ENCODE measurements at regions not wholly inside any gene's neighbourhood (a gene's known extent, or its start where the extent isn't known, plus 50 kb on each side); places are given as distances from the start of the nearest gene placed in this dataset.

DNA sequence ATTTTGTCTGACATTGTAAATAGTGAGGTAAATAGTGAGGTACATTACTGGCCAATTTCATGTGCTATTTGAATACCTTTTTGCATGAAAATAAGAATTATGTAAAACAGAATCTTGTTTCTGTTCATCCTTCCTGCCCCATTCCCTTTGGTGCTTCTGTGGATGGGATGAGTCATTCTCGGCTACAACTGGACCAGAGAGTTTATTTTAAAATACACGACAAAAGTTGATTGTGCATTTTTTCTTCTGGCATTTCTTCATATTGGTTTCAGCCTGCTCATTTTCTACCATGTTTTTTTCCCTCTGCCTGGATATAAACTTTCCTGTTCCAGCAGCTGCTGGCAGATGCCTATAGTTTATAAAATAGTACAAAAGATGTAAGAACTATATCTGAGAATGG is 107.5 kb downstream of the CYSLTR2 start:
- no peak overlapping the region for H3K27ac ChIP-seq
- H3K4me3 ChIP-seq: no peak overlapping the region

DNA sequence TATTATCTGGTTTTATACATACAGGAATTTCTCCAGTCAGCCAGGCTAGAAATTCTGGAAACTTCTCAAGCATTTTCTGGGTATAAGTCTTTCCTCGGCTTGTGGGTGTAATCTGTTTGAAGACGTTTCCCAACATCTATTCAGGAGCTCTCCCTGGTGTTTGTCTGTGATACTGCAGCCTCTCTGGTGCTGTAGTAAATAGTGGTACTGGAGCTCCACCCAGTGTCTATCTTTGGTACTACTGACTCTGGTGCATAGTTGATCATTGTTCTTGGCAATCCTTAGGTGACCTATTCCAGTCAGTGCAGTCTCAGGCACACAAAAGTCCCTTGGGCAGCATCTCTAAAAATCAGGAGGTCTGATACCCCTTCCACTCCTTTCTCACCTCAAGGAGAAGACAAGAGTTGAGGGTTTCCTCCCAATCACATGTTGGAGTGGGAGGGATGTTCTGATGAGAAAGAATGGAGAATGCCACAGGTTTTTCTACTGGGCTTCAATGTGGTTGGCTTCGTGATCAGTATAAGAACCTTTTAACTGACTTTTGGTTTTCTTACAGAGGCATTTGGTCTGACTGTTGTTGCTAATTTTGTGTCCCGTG is 115.5 kb downstream of the CYSLTR2 start:
- H3K4me3 ChIP-seq: no peak overlapping the region
- H3K27ac ChIP-seq: no peak overlapping the region

DNA sequence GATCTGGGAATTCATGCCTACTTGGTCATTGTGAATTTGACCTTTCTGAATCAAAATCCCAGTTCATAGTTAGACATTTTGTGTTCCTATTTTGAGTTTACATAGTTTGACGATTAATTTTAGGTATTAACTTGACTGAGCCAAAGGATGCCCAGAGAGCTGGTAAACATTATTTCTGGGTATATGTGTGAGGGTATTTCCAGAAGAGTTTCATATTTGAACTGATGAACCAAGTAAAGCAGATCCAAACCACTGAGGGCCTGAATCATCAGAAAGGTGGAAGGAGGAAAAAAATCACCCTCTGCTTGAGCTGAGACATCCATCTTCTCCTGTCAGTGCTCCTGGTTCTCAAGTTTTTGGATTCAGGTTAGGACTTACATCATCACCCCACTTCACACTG is 116.6 kb downstream of the CYSLTR2 start:
- H3K4me3 ChIP-seq: no peak overlapping the region

DNA sequence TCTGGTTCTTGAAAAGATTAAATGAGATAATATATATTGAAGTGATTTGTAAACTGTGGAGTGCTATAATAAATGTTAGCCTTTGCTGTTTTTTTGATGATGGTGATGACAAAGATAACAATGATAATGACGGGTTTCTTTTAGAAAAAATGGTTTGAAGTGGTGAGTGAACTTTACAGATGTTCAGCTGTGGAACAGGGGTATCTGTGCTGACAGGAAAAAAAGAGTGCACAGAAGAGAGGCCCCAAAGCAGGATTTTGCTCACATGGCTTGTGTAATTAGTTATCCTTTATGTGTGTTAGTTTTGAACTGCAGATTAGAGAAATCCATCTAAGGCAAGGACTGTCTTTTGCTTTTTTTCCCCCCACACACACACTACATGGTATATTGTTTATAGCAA is 119.2 kb downstream of the CYSLTR2 start:
- Histone ChIP-seq H3K4me3 (no peak overlapping the region), H3K27ac (no peak overlapping the region)

More for the DNA sequence above, 116.6 kb downstream of the CYSLTR2 start:
- no peak overlapping the region for H3K27ac ChIP-seq

DNA sequence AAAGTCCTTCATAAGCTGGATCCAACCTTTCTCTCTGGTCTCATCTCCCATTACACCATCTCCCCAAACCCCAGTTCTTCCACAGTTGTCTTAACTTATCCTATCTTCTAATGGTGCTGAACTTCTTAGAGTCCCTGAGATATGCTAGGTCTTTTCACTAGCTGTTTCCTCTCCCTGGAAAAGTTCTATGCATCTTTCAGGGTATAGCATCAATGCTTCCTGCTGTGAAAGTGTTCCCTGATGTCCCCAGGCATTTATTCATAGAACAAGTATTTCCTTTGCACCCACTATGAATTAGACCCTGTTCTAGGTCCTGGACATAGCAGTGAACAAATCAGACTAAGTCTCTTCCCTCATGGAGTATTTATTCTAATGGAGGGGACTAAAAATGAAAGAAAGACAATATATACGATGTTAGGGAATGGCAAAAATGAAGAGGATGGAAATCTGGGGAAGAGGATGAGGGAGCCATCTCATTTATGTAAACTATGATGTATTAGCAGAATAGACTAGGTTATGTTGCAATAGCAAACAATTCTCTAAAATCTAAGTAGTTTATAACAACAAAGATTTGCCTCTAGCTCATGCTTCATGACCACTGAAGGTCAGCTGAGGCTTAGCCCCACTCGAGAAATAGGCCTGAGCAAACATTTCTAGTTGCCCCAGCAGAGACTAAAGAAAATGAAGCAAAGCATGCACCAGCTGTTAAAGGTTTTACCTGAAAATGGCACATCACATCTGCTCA is 120.0 kb downstream of the CYSLTR2 start:
- Histone ChIP-seq H3K27ac (no peak overlapping the region), H3K4me3 (no peak overlapping the region)

DNA sequence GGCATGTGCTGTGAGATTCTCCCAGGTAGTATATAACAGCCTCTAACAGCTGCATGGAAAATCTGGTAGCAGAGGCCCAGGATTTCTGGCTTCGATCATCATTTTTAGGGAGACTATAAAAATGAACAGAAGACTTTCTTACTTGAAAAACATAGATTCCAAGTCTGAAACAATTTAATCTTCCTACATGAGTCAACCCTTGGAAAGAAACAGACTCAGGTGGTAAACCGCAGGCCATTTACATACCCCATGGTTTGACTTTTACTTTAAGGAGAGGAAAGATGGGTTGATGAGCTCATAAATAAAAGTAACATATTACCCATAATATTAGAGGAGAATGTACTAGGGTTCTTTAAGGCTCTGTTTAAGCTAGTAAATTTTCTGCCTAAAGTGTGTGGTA is 121.6 kb downstream of the CYSLTR2 start:
- Histone ChIP-seq H3K27ac (peak overlapping the region in 2 of 21 experiments; percentile 24 to 28), H3K4me3 (no peak overlapping the region)

DNA sequence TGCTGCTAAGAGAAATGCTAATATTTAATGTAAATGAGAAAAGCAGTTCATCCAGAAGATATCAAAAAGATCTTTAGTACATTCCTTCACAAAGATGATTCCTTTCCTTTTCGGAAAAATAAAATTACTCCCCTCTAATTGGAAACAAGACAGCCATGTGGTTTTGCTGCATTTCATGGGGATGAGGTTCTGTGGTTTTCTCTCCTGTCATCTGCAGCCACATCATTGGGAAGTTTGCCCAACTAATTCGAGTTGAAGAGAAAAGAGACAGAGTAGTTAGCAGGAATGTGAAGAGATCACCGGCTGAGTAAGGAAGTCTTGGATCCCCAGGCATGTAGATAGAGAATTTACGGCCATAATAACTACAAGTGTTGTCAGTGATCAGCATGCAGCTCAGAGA is 122.1 kb downstream of the CYSLTR2 start:
- Histone ChIP-seq H3K27ac (peak overlapping the region in 2 of 21 experiments; percentile 24 to 28), H3K4me3 (no peak overlapping the region)

DNA sequence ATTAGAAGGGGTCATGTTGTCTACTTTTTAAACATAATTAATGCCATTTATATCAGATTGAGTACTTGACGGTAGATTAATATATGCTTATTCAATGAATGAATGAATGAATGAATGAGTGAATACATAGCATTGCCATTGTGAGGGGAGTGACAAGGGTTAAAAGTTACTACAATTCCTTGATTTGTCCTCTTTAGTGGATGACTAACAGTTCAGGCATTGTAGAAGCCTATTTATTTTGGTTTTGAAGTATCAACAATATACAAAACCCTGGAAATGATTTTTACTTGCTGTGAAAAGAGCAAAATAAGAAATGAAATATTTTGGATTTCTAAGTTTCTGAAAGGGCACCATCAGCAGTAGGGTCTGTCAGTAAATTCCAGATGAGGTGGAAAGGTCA is 122.7 kb downstream of the CYSLTR2 start:
- Histone ChIP-seq H3K4me3 (no peak overlapping the region), H3K27ac (no peak overlapping the region)

DNA sequence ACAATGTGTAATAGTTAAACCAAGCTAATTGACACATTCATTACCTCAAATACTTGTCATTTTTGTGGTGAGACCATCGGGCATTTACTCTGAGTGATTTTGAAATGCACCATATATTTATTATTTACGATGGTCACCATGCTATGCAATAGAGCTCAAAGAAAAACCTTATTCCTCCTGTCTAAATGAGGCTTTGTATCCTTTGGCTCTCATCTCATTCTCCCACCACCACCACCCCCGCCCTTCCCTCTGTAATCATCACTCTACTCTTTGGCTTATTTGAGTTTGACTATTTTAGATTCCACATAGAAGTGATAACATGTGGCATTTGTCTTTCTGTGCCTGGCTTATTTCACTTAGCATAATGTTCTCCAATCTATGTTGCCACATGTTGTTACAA is 124.9 kb downstream of the CYSLTR2 start:
- H3K4me3 ChIP-seq: no peak overlapping the region
- no peak overlapping the region for H3K27ac ChIP-seq

DNA sequence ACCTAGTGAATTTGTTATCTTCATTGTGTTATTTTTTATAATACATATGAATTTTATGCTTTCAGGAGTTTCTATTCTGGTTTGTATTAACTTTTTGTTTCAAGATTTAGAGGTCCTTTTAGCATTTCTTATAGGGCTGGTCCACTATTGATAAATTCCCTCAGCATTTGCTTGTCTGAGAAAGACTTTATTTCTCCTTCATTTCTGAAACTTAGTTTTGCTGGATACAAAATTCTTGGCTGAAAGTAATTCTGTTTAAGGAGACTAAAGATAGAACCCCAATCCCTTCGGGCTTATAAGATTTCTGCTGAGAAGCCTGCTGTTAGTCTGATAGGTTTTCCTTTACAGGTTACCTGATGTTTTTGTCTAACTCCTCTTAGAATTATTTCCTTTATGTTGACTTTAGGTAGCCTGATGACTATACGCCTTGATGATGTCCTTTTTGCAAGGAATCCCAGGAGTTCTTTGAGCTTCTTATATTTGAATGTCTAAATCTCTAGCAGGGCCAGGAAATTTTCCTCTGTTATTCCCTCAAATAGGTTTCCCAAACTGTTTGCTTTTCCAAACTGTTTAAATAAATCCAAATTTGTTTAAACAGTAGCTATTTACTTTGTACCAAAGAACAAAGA is 127.1 kb downstream of the CYSLTR2 start:
- no peak overlapping the region for H3K27ac ChIP-seq
- H3K4me3 ChIP-seq: no peak overlapping the region

DNA sequence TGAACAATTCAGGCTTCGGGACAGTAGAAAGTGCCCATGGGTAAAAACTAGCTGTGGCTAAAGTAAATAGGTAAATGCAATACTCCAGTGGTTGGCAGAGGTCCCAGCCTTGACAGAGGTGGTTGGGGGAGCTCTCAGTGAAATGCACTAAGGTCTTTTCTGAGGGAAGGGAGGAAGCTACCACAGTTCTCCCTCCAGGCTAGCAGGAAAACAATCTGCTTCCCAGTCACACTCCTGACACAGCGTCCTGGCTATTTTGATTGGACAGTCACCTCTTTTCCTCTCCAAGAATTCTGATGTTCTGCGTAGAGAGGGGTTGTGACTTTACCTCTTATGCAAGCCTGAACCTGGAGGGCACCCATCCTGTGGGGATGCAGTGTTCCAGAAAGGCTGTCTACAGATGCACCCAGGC is 128.7 kb downstream of the CYSLTR2 start:
- H3K27ac ChIP-seq: no peak overlapping the region

DNA sequence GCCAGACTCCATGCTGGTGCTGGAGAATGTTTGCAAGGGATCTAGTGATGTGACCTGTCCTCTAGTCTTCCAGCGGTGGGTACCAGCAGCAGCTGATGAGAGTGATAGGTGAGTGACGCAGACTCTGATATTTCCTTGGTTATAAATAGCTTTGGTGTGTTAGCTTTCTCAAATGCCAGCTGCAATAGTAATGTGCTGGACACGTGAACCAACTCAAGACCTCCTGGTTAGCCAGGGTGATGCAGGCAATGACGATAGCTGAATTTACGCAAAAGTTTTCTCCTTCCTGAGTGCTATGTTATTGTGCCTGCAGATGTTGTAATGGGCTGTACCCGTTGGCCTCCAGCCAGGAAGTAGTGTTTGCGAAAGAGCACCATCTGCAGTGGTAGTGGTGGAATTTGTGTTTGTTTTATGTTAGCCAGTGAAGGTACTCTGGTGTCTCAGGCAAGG is 129.5 kb downstream of the CYSLTR2 start:
- Histone ChIP-seq H3K27ac (no peak overlapping the region), H3K4me3 (no peak overlapping the region)

More for the DNA sequence above, 128.7 kb downstream of the CYSLTR2 start:
- no peak overlapping the region for H3K4me3 ChIP-seq

DNA sequence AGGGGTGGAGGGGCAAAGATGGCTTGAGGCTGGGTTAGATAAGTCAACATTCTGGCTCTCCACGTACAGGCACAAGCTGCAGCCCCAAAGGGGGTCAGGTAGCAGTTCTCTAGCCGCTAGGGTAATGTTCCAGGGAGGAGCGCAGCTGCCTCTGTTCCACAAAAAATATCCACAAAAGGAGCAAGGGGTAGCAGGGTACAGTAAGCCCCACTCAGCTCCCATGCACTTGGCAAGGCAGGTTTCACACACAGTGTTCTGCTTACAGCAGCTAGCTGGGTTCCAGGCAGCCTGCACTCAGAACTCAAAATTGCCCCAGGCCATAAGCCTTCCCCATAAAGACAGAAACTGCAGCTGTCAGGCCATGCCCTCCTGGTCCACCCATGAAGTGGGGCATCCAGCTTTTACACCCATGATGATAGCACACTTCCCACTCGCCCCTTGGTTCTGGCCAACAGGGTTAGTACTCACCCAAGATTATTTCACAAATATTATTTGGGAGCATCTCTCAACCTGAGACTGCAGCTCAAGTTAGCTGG is 130.0 kb downstream of the CYSLTR2 start:
- H3K27ac ChIP-seq: no peak overlapping the region
- H3K4me3 ChIP-seq: no peak overlapping the region

DNA sequence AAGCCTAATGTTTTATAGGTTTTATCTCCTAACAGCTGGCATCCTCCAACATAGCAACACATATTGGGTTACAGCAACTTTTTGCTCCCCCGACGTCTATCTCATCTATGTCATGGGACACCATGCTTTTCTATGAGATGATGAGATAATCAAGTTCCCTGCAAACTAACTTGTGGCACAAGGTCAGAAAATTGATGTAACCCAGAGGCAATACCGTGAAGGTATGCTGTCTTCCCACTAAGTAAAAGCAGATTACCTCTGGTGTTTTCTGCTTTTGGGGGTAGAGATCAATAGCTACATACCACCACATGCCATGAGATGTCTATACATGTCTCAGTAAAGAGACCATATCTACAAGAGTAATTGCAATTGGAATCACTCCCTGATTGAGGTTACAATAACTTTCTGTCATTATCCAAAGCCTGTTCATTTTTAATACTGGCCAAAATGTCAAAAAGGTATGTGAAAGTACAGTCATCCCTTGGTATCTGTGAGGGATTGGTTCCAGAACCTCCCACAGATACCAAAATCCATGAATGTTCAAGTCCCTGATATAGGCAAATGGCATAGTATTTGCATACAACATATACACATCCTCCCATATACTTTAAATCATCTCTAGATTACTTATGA is 131.3 kb downstream of the CYSLTR2 start:
- no peak overlapping the region for H3K4me3 ChIP-seq
- no peak overlapping the region for H3K27ac ChIP-seq

DNA sequence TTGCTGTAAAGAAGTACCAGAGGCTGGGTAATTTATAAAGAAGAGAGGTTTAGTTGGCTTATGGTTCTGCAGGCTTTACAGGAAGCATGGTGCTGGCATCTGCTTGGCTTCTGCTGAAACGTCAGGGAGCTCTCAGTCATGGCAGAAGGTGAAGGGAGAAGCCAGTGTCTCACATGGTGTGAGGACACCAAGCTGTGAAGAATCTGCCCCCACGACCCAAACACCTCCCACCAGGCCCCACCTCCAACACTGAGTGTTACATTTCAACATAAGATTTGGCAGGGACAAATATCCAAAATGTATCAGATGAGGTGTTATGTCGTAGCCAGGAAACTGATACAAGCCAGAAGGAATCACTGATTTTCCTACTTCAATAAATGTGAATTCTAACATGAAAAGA is 136.5 kb downstream of the CYSLTR2 start:
- H3K4me3 ChIP-seq: no peak overlapping the region
- H3K27ac ChIP-seq: no peak overlapping the region

DNA sequence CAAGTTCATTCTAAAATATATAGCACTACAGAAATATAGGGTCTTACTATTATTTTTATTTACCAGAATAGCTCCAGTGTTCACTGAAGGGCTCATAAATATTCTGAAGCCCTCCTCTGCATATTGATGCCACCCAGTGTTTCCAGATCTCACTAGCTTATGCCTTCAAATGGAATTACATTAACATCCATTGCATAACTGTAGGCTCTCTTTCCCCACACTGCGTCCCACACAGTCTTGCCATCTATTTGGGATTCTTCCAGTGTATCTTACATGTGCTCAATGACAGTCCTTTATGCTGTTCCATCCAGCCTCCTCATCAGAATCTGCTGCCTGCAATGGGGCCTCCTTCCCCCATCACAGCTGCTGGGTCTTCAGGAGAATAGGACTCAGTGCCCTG is 137.2 kb downstream of the CYSLTR2 start:
- no peak overlapping the region for H3K27ac ChIP-seq

DNA sequence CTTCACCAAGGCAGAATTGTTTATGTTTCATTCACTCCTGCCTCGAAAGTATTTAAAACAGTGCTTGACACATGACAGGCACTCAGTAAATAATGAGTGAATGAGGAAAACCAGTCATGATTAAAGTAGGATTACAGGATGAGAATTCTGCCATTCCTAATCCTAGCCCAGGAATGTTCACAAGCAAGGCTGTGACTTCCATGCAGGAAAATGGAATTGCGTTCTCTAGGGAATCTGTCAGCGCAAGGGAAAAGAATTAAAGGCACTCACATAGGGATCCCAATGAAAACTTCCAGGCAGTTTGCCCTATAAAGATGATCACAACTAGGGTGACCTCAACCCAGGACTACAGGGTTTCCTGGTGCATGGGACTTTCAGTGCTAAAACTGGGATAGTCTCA is 143.4 kb downstream of the CYSLTR2 start:
- Histone ChIP-seq H3K4me3 (no peak overlapping the region), H3K27ac (no peak overlapping the region)

More for the DNA sequence above, 137.2 kb downstream of the CYSLTR2 start:
- no peak overlapping the region for H3K4me3 ChIP-seq

DNA sequence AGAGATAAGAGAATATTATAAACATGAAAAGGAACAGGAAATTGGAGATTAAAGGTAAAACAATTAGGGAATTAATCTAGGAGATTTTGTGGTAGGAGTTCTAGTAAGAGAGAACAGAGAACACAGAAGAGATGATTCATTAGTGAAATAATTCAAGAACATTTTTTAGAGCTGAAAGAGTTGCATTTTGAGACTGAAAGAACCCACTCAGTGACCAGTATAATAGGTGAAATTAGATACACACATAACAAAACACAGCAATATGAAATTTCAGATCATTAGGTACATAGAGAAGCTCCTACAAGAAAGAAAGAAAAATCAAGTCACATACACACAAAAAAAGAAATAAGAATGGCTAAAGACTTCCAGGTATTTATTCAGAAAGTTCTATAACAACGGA is 144.0 kb downstream of the CYSLTR2 start:
- no peak overlapping the region for H3K4me3 ChIP-seq
- no peak overlapping the region for H3K27ac ChIP-seq

DNA sequence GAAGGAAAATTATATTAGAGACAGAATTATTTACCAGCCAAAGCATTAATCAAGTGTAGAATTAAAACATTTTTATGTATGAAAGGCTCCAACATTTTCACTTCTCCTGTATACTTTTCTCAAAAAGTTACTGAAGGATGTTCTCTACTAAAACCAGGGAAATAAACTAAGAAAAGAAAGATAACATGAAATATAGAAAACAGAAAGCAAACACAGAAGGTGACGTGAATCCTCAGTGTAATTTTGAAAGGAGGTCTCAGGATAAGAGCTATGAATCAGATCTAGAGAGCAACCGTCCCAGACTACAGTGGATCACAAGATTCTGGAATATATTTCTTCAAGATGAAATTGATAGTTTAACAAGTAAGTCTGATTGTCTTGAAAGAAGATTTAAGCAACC is 144.5 kb downstream of the CYSLTR2 start:
- H3K27ac ChIP-seq: no peak overlapping the region
- H3K4me3 ChIP-seq: no peak overlapping the region

DNA sequence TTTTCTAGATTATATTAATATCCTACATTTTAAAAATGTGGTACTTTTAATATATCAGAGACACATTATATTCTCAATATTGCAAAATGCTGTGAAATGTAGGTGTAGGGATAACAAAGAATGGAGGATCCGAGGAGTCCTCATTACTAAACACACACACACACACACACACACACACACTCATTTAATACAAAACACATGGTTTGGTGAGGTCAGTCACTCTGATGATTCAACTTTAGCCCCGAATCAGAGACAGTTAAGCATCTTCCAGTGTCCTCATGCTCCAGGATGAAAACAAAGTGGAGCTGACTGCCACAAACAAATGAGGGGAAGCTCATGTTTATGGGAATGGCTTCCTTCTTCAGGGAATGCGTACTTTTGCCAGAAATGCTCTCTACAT is 147.5 kb downstream of the CYSLTR2 start:
- no peak overlapping the region for H3K4me3 ChIP-seq
- H3K27ac ChIP-seq: no peak overlapping the region

Data from skin epidermis (tissue), 12 donors.